Lower leg skin (tissue), 4 donors: ENCODE measurements at regions not wholly inside any gene's neighbourhood (a gene's known extent, or its start where the extent isn't known, plus 50 kb on each side); places are given as distances from the start of the nearest gene placed in this dataset.

Experiments
- DNase-seq, 2 donors: peaks; one replicate each; pipeline ENCODE4 v3.0.0-alpha.2; 2019; ENCODE audit warnings: low spot score in 2 of 2
- H3K4me3 ChIP-seq: fragments of 200-600 bp; sonication (generic); 2 replicates; pipeline ENCODE4 v1.5.1; 2017; ENCODE audit warnings: mild to moderate bottlenecking, low read depth; ENCODE audit not compliant: poor library complexity, severe bottlenecking
- POLR2A ChIP-seq, 2 donors: fragments of 450-650 bp; IDR thresholded peaks; one replicate each; pipeline ENCODE4 v1.6.1; 2016 to 2017; ENCODE audit warnings: antibody characterized with exemption in 2 of 2, mild to moderate bottlenecking in 1 of 2, moderate library complexity in 1 of 2
- WGBS, 2 donors: methylation state at CpG; one replicate each; pipeline ENCODE4 v1.1.5; 2018; 5-methylcytosine and 5-hydroxymethylcytosine counted together
- intact Hi-C: fragments of 100-400 bp; cut with DNase I; formaldehyde crosslinking; loops from one replicate; pipeline ENCODE4 v1.15.0; 2023; ENCODE audit warnings: low total_unique reads
- TF ChIP-seq, protein P1 (sequence below), 3 donors: fragments of 450-650 bp; IDR thresholded peaks; one replicate each; pipeline ENCODE4 v1.5.1; 2016; ENCODE audit warnings: antibody characterized with exemption in 3 of 3, mild to moderate bottlenecking in 3 of 3, moderate library complexity in 2 of 3

GRCh38 chr7:69126896-69127479, 471.3 kb upstream of the AUTS2 start:
- H3K4me3 ChIP-seq = no peak overlapping the region
- intact Hi-C loops = no loop called here
- 59 to 67% methylated on average over 7 of the region's 7 CpGs for WGBS, 2 donors
- TF ChIP-seq, protein P1, sequence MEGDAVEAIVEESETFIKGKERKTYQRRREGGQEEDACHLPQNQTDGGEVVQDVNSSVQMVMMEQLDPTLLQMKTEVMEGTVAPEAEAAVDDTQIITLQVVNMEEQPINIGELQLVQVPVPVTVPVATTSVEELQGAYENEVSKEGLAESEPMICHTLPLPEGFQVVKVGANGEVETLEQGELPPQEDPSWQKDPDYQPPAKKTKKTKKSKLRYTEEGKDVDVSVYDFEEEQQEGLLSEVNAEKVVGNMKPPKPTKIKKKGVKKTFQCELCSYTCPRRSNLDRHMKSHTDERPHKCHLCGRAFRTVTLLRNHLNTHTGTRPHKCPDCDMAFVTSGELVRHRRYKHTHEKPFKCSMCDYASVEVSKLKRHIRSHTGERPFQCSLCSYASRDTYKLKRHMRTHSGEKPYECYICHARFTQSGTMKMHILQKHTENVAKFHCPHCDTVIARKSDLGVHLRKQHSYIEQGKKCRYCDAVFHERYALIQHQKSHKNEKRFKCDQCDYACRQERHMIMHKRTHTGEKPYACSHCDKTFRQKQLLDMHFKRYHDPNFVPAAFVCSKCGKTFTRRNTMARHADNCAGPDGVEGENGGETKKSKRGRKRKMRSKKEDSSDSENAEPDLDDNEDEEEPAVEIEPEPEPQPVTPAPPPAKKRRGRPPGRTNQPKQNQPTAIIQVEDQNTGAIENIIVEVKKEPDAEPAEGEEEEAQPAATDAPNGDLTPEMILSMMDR (IDR thresholded peaks at IDR 0.05) = no peak
- TF ChIP-seq POLR2A (IDR thresholded peaks at IDR 0.05) = no peak
- DNase-seq = no peak

GRCh38 chr7:69129524-69129923, 468.8 kb upstream of the AUTS2 start:
- DNase-seq = no peak
- no peak for TF ChIP-seq POLR2A (IDR thresholded peaks at IDR 0.05)
- TF ChIP-seq, protein P1 (IDR thresholded peaks at IDR 0.05) = no peak
- no peak overlapping the region for H3K4me3 ChIP-seq
- WGBS, 2 donors = 82 to 83% methylated on average over 4 of the region's 4 CpGs
- intact Hi-C loops = no loop called here

- 72 to 81% methylated on average over 7 of the region's 7 CpGs for WGBS, 2 donors
- no peak for DNase-seq
- TF ChIP-seq, protein P1 (IDR thresholded peaks at IDR 0.05) = no peak
- no peak for TF ChIP-seq POLR2A (IDR thresholded peaks at IDR 0.05)
- H3K4me3 ChIP-seq = no peak overlapping the region
- intact Hi-C loops = no loop called here
Observed at GRCh38 chr7:69129951-69130350, 468.3 kb upstream of the AUTS2 start.

GRCh38 chr7:69130396-69130795, 467.9 kb upstream of the AUTS2 start:
- DNase-seq = no peak
- TF ChIP-seq, protein P1 (IDR thresholded peaks at IDR 0.05) = no peak
- TF ChIP-seq POLR2A (IDR thresholded peaks at IDR 0.05) = no peak
- no peak overlapping the region for H3K4me3 ChIP-seq
- intact Hi-C loops = no loop called here
- 84 to 86% methylated on average over 2 of the region's 2 CpGs for WGBS, 2 donors

DNA sequence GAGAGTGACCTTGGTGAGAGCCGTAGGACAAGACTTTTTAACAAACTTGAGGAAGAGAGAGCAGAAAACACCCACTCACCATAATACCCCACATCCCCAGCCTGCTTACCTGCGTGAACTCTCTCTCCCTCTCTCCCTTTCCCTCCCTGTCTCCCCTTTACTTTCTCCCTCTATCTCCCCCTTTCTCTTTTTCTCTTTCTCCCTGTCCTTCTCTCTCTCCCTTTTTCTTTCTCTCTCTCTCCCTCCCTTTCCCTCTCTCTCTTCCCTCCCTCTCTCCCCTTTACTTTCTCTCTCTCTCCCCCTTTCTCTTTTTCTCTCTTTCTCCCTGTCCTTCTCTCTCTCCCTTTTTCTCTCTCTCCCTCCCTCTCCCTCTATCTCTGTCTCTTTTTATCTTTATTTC, 464.0 kb upstream of the AUTS2 start:
- H3K4me3 ChIP-seq = no peak overlapping the region
- TF ChIP-seq, protein P1 (IDR thresholded peaks at IDR 0.05) = no peak
- no peak for TF ChIP-seq POLR2A (IDR thresholded peaks at IDR 0.05)
- WGBS, 2 donors = 69 to 70% methylated on average over 2 of the region's 2 CpGs
- no peak for DNase-seq
- intact Hi-C loops = no loop called here

- DNase-seq = no peak
- no peak for TF ChIP-seq POLR2A (IDR thresholded peaks at IDR 0.05)
- TF ChIP-seq, protein P1 (IDR thresholded peaks at IDR 0.05) = no peak
- no peak overlapping the region for H3K4me3 ChIP-seq
- intact Hi-C loops = no loop called here
- WGBS, 2 donors = 70 to 78% methylated on average over 2 of the region's 2 CpGs
Observed at GRCh38 chr7:69147631-69148030, 450.6 kb upstream of the AUTS2 start.
